ENCODE measurements at regions not wholly inside any gene's neighbourhood (a gene's known extent, or its start where the extent isn't known, plus 50 kb on each side); places are given as distances from the start of the nearest gene placed in this dataset.

DNA sequence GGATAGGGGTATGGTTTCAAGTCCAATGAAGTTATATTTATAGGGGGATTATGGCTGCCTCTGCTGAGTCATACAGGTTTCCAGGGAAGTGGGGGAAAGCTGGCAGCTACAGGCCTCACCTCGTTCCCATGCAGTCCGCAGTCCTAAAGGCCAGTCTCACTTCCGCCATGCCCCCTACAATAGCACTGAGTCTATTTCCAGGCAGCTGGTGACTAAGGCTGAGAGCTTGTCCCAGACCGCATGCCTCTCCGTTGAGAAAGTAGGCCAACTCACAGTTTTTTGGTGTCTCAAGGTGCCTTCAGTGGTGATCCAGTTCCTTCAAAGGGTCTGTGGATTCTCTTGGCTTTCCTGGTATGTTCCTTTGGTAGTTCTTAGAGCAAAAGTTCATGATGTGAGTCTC lies 203.9 kb upstream of the GLI3 start:
- TF ChIP-seq POLR2AphosphoS5 (IDR thresholded peaks at IDR 0.05) (no peak), CTCF (IDR thresholded peaks at IDR 0.05) (no peak), POLR2A (IDR thresholded peaks at IDR 0.05) (no peak)

All from gastroesophageal sphincter (tissue), 3 donors.